CD4-positive, alpha-beta T cell treated with Interleukin-15 for 4 hours (primary cell): ENCODE measurements at regions not wholly inside any gene's neighbourhood (a gene's known extent, or its start where the extent isn't known, plus 50 kb on each side); places are given as distances from the start of the nearest gene placed in this dataset.
"Not testable (repeated sequence)": the region's sequence is repeated elsewhere in the genome, so short reads cannot be mapped to it uniquely, and the experiment has no call there.

Experiments used
- DNase-seq: peaks from one replicate; pipeline ENCODE4 v3.0.0-alpha.2; 2020; ENCODE audit warnings: low spot score

DNA sequence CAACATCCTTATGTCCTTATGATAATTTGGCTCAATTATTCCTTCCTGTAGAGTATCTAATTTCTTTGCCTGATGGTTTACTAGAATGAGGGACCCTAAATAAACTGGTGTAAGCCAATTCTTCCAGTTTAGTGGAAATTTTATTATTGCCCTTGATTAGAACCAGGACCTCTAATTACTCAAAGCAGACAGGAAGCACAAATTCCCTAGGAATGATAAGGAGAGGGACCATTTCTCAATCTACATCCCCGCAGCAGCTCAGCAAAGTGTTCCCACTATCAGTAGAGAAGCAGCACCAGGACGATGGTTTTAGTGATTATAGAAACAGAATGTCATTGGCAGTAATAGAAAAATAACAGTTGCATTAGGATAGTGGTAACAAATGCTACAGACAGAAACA is 97.1 kb downstream of the PLPPR4 start:
- DNase-seq, result no peak

DNA sequence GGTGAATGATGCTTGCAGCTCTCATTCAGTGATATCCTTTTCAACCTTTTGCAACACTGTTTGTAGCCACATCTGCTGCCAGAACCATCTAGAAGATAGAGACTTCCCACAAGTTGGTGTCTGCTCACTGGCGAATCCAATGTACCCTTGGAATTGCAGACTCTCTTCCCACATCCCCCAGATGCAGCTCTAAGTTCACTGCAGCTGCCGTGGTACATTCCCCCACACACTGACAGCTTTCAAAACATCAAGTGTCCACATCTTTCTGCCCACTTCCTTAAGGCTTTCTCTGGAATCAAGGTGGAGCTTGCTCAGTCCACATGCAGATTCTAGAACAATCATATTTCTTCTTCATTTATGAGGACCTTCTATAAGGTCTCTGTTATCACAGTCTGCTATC is 99.2 kb downstream of the PLPPR4 start:
- no peak for DNase-seq

DNA sequence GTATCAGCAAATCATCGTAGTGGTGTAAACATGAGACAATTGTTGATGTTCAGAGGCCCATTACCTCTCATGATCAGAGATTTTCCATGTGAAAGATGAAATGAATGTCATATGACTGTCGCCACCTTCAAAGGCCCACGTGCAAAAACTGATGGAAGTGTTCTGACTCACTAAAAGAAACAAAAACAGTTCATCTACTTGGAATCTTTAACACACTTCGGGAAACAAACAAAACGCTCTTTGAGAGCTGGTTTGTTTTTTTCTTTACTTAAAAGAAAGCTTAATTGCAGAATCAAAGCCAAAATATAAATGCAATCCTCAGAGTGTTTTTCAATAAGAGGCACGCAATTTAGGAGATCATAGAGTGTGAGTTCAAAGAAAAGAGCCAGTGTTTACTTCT is 100.8 kb downstream of the PLPPR4 start:
- DNase-seq, result no peak

DNA sequence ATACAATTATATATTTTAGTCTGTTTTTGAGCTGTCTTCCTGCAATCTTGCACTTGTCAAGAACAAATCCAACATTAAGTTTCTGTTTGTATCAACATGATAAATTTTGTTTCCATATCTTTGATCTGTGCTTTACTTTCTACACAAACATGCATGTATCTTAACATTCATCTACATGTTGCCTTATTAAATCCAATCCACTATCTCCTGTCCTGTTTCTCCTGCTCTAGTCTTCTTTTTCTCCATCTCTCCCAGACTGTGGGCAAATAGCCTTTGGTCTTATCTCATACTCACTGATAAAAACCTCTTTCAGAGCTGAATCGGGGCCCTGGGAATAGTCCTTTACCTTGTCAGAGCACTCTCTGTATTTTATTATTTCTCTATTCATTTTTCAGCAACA is 101.3 kb downstream of the PLPPR4 start:
- DNase-seq, result no peak

DNA sequence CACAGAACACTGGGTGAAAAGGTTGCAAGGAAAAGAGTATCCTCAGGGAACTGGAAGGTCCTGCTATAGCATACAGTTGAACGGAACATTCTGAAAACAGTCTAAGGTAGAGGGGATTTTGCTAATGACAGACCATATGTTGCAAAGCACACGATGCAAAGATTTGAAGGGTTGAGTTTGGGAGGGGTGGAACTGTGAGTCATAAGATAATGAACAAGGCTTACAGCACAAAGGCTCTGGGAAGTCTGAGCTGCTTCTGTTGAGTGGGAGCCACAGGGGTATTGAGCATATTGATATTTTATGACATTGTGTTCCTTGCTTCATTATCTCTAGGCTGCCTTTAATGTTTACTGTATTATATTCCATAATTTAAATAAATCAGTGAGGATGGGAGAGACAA is 104.9 kb downstream of the PLPPR4 start:
- DNase-seq, result no peak

DNA sequence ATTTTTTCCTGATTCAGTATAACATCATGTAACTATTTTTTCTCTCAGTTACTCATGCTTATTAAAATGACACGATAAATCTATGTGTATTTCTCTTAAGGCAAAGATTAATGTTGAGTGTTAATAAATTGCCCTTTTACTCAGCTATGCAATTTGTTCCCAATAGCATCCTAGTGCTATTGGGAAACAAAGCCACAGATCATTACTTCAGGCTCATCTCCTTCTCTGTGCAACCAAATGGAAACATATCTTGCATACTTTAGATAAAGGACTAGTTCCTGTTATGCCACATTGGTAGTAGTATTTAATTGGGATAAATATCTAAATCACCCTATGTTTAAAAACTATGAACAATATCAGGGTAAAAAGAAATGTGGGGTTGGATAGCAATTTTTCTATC is 106.2 kb downstream of the PLPPR4 start:
- DNase-seq, result no peak

DNA sequence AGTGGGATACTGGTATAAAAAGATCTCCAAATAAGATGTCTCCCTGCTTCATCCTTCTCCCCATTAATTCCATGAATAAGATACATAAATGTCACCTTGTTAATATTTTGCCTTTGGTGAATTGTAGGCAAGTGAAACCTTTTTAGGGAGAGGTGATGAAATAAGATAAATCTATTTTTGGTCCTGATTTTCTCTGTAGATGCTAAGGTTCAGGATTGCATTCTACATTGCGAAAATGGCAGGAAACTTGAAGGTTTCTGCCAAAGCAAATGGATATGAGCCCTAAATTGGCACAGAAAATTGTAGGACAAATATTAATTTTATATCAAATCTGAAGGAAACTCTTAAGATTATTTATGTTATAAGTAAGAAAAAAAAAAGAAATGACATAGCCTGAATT is 107.1 kb downstream of the PLPPR4 start:
- no peak for DNase-seq

DNA sequence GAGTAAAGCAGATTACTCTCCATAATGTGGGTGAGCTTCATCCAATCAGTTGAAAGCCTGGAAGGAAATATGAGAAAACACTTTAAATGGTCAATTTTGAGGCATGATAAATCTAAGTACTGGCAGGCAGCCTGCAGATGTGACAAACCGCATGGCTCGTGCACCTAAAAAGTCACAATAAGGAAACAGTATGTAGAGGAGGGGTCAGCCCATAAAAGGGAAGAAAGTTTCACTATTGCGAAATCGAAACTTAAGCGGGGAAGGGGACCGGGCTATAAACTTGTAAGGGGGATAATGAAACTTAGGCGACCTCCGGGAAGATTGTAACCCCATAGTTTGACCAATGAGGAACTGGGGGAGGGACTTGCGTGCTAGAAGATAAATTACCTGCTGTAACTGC is 109.8 kb downstream of the PLPPR4 start:
- no peak for DNase-seq

DNA sequence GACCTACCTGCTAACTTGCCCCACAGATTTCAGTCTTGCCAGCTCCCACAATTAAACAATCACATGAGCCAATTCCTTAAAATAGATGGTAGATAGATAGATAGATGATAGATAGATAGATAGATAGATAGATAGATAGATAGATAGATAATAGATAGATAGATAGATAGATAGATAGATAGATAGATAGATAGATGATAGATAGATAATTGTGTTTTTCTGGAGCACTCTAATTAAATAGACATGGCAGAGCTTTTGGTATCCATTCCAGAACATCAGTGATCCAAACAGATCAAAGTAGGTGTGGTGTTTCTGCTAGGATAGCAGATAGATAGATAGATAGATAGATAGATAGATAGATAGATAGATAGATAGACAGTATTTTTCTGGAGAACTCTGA is 110.4 kb downstream of the PLPPR4 start:
- not testable (repeated sequence) for DNase-seq

DNA sequence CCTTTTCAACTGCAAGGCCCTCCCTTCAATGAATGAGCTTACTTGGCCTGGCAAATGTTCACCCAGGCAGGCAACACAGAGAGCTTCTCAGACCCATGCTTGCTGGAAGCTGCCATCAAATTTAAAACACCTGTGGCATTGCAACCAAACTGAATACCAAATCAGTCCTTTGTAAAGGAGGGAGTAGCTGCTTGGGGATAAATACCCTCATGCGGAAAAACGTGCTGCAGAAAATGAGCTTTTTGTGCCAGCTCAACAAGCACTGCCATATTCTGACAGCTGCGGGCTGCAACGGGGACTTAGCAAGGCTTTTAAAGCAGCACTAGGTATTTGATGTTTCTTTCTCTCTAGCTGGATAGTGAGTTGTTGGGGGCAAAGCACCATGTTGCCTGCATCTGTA is 119.7 kb downstream of the PLPPR4 start:
- DNase-seq, result no peak

DNA sequence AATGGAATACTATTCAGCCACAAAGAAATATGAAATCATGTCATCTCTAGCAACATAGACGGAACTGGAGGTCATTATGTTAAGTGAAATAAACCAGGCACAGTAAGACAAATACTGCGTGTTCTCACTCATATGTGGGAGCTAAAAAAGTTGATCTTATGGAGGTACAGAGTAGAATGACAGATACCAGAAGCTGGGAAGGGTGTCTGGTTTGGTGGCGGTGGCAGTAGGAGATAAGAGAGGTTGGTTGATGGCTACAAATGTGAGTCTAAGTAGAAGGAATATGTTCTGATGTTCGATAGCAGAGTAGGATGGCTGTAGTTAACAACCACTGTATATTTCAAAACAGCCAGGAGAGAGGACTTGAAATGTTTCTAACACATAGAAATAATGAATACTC is 121.6 kb downstream of the PLPPR4 start:
- DNase-seq, result no peak

DNA sequence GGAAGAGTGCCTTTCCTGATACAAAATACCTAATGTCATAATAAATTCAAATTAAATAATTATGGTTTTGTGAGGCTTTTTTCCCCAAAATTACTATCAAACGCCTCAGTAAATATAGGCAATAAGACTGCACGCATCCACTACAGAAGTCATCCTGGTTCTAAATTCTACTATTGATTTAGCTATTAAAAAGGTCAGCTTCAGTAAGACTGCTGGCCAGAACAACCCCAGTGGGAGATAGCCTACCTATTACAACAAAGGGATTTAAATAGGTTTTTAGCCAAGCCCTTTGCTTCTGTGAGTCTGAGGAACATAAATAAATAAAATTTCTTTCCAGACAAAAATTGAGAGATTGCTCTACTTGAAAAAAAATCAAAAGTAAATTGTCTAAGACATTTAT is 132.1 kb downstream of the PLPPR4 start:
- no peak for DNase-seq

DNA sequence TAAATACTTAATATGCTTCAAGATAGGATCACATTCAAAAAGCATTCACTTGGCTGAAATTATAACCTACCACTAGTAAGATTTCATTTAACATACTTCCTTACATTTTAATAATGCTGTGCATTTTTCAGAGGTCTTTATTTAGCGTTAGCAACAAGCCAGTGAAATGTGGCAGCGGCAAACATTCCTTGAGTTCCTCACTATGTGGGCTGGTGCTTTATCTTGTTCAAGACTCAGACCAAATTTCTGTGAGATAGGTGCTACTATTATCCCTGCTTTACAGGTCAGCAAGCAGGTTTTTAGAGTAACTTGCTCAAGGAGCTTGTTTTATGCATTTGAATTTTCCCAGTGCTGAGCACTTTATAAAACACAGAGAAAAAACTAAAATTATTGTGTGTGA is 132.7 kb downstream of the PLPPR4 start:
- no peak for DNase-seq

DNA sequence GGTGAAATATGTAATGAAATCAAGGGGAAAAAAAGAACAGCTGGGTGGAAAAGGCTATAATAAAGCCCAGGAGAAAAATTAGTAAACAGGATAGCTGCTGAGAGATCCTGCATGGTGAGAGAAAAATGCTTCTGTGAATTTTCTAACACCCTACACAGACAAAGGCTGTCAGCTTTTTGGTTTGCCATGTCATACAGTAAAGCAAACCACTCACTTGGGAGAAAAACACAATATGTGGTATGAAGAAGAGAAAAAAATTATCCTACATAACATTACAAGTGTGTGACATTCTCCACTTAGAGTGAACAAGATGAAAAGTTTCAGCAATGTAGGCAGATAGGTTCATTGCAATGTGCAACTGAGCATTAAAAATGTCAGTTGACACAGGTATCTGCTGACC is 133.6 kb downstream of the PLPPR4 start:
- no peak for DNase-seq

DNA sequence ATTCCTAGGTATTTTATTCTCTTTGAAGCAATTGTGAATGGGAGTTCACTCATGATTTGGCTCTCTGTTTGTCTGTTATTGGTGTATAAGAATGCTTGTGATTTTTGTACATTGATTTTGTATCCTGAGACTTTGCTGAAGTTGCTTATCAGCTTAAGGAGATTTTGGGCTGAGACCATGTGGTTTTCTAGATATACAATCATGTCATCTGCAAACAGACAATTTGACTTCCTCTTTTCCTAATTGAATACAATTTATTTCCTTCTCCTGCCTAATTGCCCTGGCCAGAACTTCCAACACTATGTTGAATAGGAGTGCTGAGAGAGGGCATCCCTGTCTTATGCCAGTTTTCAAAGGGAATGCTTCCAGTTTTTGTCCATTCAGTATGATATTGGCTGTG is 137.3 kb downstream of the PLPPR4 start:
- not testable (repeated sequence) for DNase-seq

DNA sequence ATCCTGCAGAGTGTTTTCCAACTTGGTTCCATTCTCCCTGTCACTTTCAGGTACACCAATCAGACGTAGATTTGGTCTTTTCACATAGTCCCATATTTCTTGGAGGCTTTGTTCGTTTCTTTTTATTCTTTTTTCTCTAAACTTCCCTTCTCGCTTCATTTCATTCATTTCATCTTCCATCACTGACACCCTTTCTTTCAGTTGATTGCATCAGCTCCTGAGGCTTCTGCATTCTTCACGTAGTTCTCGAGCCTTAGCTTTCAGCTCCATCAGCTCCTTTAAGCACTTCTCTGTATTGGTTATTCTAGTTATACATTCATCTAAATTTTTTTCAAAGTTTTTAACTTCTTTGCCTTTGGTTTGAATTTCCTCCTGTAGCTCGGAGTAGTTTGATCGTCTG is 140.1 kb downstream of the PLPPR4 start:
- DNase-seq, result not testable (repeated sequence)

DNA sequence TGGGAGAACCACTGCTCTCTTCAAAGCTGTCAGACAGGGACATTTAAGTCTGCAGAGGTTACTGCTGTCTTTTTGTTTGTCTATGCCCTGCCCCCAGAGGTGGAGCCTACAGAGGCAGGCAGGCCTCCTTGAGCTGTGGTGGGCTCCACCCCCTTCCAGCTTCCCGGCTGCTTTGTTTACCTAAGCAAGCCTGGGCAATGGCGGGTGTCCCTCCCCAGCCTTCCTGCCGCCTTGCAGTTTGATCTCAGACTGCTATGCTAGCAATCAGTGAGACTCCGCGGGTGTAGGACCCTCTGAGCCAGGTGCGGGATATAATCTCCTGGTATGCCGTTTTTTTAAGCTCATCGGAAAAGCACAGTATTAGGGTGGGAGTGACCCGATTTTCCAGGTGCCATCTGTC is 141.0 kb downstream of the PLPPR4 start:
- DNase-seq, result not testable (repeated sequence)

DNA sequence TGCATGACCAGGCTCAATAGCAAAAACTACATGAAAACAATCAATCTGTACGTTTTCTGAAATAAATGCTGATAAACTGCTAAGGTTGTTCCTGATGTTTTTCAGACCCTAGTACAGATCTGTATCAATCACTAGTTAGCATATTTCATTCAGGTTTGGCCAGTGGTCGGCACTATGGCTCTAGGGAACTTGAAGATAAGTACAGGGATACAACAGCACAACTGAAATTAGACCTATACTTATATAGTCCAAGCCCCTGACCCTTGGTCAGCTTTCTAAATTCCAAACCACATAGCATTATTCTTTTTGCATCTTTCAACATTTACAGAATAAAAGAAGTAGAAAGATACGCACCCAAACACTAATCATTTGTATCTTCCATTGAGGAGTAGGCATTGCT is 142.7 kb downstream of the PLPPR4 start:
- no peak for DNase-seq

DNA sequence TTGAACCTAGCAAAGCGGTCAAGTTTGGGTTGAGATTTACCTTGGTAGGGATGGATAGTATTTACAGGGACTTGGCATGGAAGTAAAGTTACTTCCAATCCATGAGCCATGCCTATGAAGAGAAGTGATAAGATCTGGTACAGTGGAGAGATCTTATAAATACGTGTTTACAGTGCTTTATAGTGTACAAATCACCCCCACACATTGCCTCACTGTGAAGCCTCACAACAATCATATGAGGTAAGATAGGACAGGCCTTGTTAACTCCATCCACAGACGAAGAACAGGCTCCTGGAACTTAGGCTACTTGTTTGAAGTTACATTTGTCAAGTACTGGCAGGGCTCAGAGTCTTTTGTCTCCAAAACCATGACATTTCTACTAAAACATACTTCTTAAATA is 159.8 kb downstream of the PLPPR4 start:
- no peak for DNase-seq

DNA sequence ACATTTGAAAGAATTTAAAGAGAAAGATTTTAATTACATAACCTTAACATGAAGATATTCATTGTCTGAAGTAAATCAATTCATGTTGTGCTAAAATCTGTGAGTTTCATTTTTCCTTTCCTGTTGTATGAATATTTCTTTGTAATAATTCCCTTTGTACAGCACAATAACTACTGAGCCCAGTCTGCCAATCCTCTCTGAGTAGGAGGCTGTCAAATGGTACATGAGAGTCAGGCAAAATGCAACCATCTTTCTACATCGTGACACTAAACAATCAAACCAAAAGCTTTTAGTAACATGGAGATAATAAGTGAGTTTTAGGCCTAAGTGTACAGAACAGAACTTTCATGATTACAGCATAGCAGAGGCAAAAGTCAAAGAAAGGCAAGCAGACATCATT is 165.5 kb downstream of the PLPPR4 start:
- DNase-seq, result no peak

DNA sequence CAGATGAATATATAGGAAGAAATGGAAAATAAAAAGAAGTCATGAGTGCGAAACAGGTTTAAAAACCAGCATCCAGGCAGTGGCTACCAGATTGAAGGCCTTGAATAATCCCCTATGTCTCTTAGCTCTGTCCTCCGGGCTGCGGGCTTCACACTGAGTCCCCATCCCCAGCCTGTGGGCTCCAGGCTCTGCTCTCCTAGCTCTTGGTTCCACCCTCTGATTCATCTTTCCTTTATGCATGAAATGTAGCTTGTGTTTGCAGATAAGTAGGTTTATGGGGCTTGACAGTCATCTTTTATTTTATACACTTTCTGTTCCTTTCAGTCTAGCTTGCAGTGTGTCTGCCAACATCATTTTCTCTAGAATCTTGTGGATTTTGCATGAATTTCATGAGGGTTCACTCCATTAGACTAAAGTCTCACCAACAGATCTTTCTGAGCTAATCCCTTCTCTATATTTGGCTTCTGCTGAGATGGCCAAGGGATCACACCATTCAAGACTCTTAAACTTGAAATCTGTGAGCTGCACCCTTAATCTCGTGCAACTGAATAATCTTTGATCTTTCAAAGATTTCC is 174.5 kb downstream of the PLPPR4 start:
- no peak for DNase-seq

DNA sequence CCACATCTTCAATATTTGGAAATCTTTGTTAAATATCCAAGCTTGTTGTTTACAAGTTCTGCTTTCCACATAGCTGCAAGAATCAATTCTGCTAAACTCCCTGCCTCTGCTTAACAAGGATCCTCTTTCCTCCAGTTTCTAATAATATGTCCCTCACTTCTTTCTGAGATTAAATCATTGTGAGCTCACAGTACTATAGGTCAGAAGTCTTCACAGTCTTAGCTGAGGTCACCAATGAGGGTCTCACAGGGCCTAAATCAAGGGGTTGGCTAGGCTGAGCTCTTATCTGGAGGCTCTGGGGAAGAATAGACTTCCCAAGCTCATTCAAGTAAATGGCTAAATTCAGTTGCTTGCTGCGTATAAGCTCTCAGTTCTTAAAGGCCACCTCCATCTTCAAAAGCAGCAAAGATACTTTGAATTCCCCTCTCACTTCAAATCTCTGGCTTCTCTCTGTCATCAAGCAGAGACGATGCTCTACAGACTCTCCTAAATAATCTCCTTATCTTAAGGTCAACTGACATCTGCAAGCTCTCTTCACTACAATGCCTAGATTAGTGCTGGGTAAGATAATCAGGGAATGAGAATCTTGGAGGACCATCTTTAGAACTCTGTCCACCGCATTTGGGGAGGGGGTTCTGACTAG is 175.3 kb downstream of the PLPPR4 start:
- no peak for DNase-seq

DNA sequence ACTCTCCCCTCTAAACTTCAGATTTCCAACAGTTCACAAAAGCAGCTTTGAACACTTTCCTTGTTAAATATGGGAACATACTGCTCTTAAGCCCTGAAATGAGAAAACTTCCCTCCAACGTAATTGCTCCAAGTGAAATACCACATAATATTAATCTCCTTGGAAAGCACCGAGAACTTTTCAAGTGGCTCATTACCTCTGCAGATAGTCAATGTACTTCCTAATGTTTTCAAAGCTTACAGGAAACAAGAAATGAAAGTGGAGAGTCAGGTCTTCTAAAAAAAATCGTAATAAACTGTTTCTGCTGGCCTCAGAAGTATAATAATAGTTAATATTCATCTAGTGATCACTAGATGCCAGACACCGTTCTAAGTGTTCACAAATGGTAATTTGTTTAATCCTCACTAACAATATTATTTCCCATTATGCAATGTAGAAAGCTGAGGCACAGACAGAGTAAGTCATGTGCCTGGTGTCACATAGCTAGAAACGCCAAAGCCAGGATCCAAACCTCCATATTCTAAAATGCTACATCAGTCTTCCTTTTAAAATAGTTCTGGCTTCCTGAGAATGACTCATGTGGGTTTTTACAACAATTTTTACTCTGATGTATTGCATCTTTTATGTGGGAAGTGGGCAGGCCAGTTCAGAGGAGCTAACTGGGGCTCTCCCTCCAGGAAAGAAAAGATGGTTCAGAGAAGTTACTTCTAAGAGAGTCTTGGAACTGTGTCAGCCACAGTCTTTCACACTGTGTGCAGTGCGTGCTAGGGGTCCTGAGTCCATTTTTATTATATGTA is 177.2 kb downstream of the PLPPR4 start:
- no peak for DNase-seq
